OCI-LY3 (cell line): ENCODE measurements at regions not wholly inside any gene's neighbourhood (a gene's known extent, or its start where the extent isn't known, plus 50 kb on each side); places are given as distances from the start of the nearest gene placed in this dataset.
"Not testable (repeated sequence)": the region's sequence is repeated elsewhere in the genome, so short reads cannot be mapped to it uniquely, and the experiment has no call there.

Experiments used
- H2AFZ ChIP-seq: fragments of 200-600, 300-600 bp; shearing (Covaris generic); 2 replicates; pipeline ENCODE4 v1.6.0; 2014; ENCODE audit warnings: antibody characterized with exemption, low read depth, low read length
- H3K27ac ChIP-seq: fragments of 200-600, 300-600 bp; sonication (generic); 2 replicates; pipeline ENCODE4 v1.5.1; 2014; ENCODE audit warnings: mild to moderate bottlenecking, low read length, moderate library complexity, mixed read lengths
- H3K27me3 ChIP-seq: fragments of 200-600, 300-600 bp; sonication (generic); 2 replicates; pipeline ENCODE4 v1.6.1; 2014; ENCODE audit warnings: low read depth, low read length, mixed read lengths
- H3K36me3 ChIP-seq: fragments of 200-600, 300-600 bp; sonication (generic); replicated peaks from 2 replicates; pipeline ENCODE3; 2014; ENCODE audit warnings: low read depth, low read length, mixed read lengths
- H3K4me1 ChIP-seq: fragments of 300-600, 200-600 bp; sonication (generic); 2 replicates; pipeline ENCODE4 v1.6.1; 2014; ENCODE audit warnings: low read length, mixed read lengths
- H3K4me2 ChIP-seq: fragments of 200-600, 300-600 bp; sonication (generic); 2 replicates; pipeline ENCODE4 v1.6.1; 2014; ENCODE audit warnings: low read length, mixed read lengths
- H3K4me3 ChIP-seq: fragments of 300-600, 200-600 bp; sonication (generic); 2 replicates; pipeline ENCODE4 v1.5.1; 2014; ENCODE audit warnings: antibody characterized with exemption, mild to moderate bottlenecking, low read length, moderate library complexity
- H3K79me2 ChIP-seq: fragments of 300-600, 200-600 bp; shearing (Covaris generic); 2 replicates; pipeline ENCODE4 v1.6.1; 2014; ENCODE audit warnings: mild to moderate bottlenecking, low read length, mixed read lengths
- H3K9ac ChIP-seq: fragments of 300-600, 200-600 bp; shearing (Covaris generic); 2 replicates; pipeline ENCODE4 v1.6.0; 2014; ENCODE audit warnings: mild to moderate bottlenecking, low read length, moderate library complexity
- H3K9me3 ChIP-seq: fragments of 200-600, 300-600 bp; shearing (Covaris generic); 2 replicates; pipeline ENCODE4 v1.6.1; 2014; ENCODE audit warnings: low read length, mixed read lengths; ENCODE audit not compliant: insufficient read depth
- H4K20me1 ChIP-seq: fragments of 200-600, 300-600 bp; sonication (generic); 2 replicates; pipeline ENCODE4 v1.6.1; 2016; ENCODE audit warnings: low read length, mixed read lengths; ENCODE audit not compliant: insufficient read depth
- CTCF ChIP-seq: fragments of 200-600, 300-600 bp; sonication (generic); IDR thresholded peaks from 2 replicates; pipeline ENCODE4 v1.5.1; 2014; ENCODE audit warnings: antibody characterized with exemption, low read length, low read depth
- EZH2phosphoT487 ChIP-seq: fragments of 200-600 bp; shearing (Covaris generic); IDR thresholded peaks from 2 replicates; pipeline ENCODE4 v1.6.1; 2018; ENCODE audit warnings: antibody characterized with exemption, mixed run types, low read depth

DNA sequence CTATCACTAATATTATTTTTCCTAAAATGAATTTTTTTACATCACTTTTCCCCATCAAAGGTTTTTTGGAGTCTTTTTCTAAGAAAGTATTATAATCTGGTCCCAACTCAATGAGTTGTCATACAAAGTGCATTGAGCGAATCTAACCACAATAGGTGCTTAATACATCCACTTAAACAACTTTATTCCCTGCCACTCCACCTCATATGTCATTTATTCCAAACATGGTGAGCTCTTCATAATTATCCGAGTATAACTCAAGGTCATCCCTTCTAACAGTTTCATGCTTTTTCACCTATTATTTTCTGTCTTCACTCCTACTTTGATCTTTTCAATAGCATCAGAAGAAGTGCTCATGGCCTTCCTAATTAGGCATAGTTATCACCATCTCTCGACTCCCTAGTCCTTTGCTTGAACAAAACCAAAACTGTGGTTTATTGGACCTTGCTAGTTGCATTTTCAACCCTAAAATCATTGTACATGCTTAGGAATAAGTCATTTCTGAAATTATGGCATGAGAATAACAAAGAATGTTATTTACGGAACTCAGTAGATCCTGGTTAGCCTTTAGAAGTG, 754.7 kb upstream of the CTNND2 start:
- no peaks in the 10 kb centered on the region for H3K4me1 ChIP-seq
- no peaks in the 10 kb centered on the region for H3K27me3 ChIP-seq
- H3K4me3 ChIP-seq = no peak overlapping the region
- H4K20me1 ChIP-seq = no peaks in the 10 kb centered on the region
- no peaks in the 10 kb centered on the region for H3K36me3 ChIP-seq
- H3K4me2 ChIP-seq = no peak overlapping the region
- no peak overlapping the region for H3K27ac ChIP-seq
- H3K9ac ChIP-seq = no peak overlapping the region
- H2AFZ ChIP-seq = no peak overlapping the region
- H3K79me2 ChIP-seq = no peaks in the 10 kb centered on the region
- no peaks in the 10 kb centered on the region for H3K9me3 ChIP-seq
- TF ChIP-seq CTCF (no peak), EZH2phosphoT487 (no peak)

GRCh38 chr5:12657914-12658474, 753.7 kb upstream of the CTNND2 start:
- H3K36me3 ChIP-seq, H3K4me2 ChIP-seq, H3K9ac ChIP-seq, H3K27ac ChIP-seq, H3K79me2 ChIP-seq, H2AFZ ChIP-seq, H3K9me3 ChIP-seq, H3K27me3 ChIP-seq, H3K4me3 ChIP-seq, H3K4me1 ChIP-seq, H4K20me1 ChIP-seq: not testable (repeated sequence)

DNA sequence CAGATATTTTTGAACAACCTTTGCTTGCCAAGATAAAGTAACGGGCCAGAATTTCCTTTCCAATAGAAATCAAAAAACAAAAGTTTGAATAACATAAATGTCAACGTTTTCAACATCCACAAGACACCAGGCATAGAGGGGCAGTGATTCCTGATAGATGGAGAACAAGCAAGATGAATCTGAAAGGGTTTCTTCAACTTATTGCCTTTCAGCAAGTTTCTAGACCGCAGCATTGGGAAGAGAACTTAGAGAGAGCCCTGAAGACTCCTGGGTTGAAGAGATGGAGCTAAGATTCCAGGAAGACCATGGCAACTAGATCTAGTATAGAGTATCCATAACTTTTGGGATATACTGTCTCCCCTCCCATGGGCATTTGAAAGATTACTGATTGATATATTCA, 751.4 kb upstream of the CTNND2 start:
- no peak overlapping the region for H3K9ac ChIP-seq
- no peaks in the 10 kb centered on the region for H4K20me1 ChIP-seq
- H3K79me2 ChIP-seq = no peaks in the 10 kb centered on the region
- H3K27ac ChIP-seq = no peak overlapping the region
- no peaks in the 10 kb centered on the region for H3K9me3 ChIP-seq
- H3K4me2 ChIP-seq = no peak overlapping the region
- H3K4me3 ChIP-seq = no peak overlapping the region
- no peaks in the 10 kb centered on the region for H3K4me1 ChIP-seq
- TF ChIP-seq CTCF = no peak
- TF ChIP-seq EZH2phosphoT487 = no peak
- H2AFZ ChIP-seq = no peak overlapping the region
- H3K27me3 ChIP-seq = no peaks in the 10 kb centered on the region
- H3K36me3 ChIP-seq = no peaks in the 10 kb centered on the region

GRCh38 chr5:12652201-12652600, 748.0 kb upstream of the CTNND2 start:
- H3K27me3 ChIP-seq = no peaks in the 10 kb centered on the region
- no peak overlapping the region for H3K4me3 ChIP-seq
- no peaks in the 10 kb centered on the region for H3K9me3 ChIP-seq
- H2AFZ ChIP-seq = no peak overlapping the region
- TF ChIP-seq CTCF (no peak), EZH2phosphoT487 (no peak)
- H3K36me3 ChIP-seq = no peaks in the 10 kb centered on the region
- H4K20me1 ChIP-seq = no peaks in the 10 kb centered on the region
- no peaks in the 10 kb centered on the region for H3K79me2 ChIP-seq
- no peak overlapping the region for H3K4me2 ChIP-seq
- H3K4me1 ChIP-seq = no peaks in the 10 kb centered on the region
- H3K27ac ChIP-seq = no peak overlapping the region
- no peak overlapping the region for H3K9ac ChIP-seq

- Histone ChIP-seq H3K4me3 (no peak overlapping the region), H3K9ac (no peak overlapping the region), H3K27me3 (no peaks in the 10 kb centered on the region), H2AFZ (no peak overlapping the region), H3K9me3 (no peaks in the 10 kb centered on the region), H4K20me1 (no peaks in the 10 kb centered on the region), H3K79me2 (no peaks in the 10 kb centered on the region), H3K36me3 (no peaks in the 10 kb centered on the region), H3K4me1 (no peaks in the 10 kb centered on the region), H3K4me2 (no peak overlapping the region), H3K27ac (no peak overlapping the region)
- TF ChIP-seq CTCF = no peak
- no peak for TF ChIP-seq EZH2phosphoT487
These were observed 744.3 kb upstream of the CTNND2 start for GRCh38 chr5:12648558-12648957.
